Endothelial cell (in vitro differentiated cells): ENCODE measurements at regions not wholly inside any gene's neighbourhood (a gene's known extent, or its start where the extent isn't known, plus 50 kb on each side); places are given as distances from the start of the nearest gene placed in this dataset.

Source experiments
- DNase-seq: peaks from one replicate; pipeline ENCODE4 v3.0.0; 2021; ENCODE audit warnings: low spot score
- H3K27ac Mint-ChIP-seq: one replicate; pipeline ENCODE4 v1.8.0; 2021; ENCODE audit warnings: mixed read lengths, inconsistent platforms; ENCODE audit not compliant: unreplicated experiment
- H3K27me3 Mint-ChIP-seq: one replicate; pipeline ENCODE4 v1.8.0; 2021; ENCODE audit warnings: mild to moderate bottlenecking, moderate library complexity, mixed read lengths, inconsistent platforms; ENCODE audit not compliant: unreplicated experiment
- H3K36me3 Mint-ChIP-seq: one replicate; pipeline ENCODE4 v1.8.0; 2021; ENCODE audit warnings: mild to moderate bottlenecking, low read depth, mixed read lengths, inconsistent platforms; ENCODE audit not compliant: unreplicated experiment
- H3K4me1 Mint-ChIP-seq: one replicate; pipeline ENCODE4 v1.8.0; 2021; ENCODE audit warnings: mild to moderate bottlenecking, mixed read lengths, inconsistent platforms; ENCODE audit not compliant: unreplicated experiment
- H3K4me3 Mint-ChIP-seq: one replicate; pipeline ENCODE4 v1.8.0; 2021; ENCODE audit warnings: mild to moderate bottlenecking, mixed read lengths, inconsistent platforms; ENCODE audit not compliant: unreplicated experiment
- H3K9me3 Mint-ChIP-seq: one replicate; pipeline ENCODE4 v1.8.0; 2021; ENCODE audit warnings: mixed read lengths, inconsistent platforms; ENCODE audit not compliant: unreplicated experiment
- CTCF ChIP-seq: fragments of 200-600 bp; sonication (generic); IDR thresholded peaks from one replicate; pipeline ENCODE4 v1.5.0; 2021; ENCODE audit warnings: antibody characterized with exemption; ENCODE audit not compliant: unreplicated experiment

GRCh38 chr3:66145408-66145733, 75.4 kb upstream of the SLC25A26 start:
- Mint-ChIP-seq H3K27ac (no peak overlapping the region), H3K4me1 (no peaks in the 10 kb centered on the region), H3K4me3 (no peak overlapping the region), H3K9me3 (no peaks in the 10 kb centered on the region), H3K27me3 (no peaks in the 10 kb centered on the region), H3K36me3 (no peaks in the 10 kb centered on the region)
- DNase-seq, result no peak
- TF ChIP-seq CTCF, result no peak

GRCh38 chr3:66144568-66145407, 76.0 kb upstream of the SLC25A26 start:
- H3K9me3 Mint-ChIP-seq, result no peaks in the 10 kb centered on the region
- no peak overlapping the region for H3K27ac Mint-ChIP-seq

GRCh38 chr3:66142079-66142478, 78.7 kb upstream of the SLC25A26 start:
- TF ChIP-seq CTCF, result no peak
- no peak overlapping the region for H3K4me3 Mint-ChIP-seq
- no peaks in the 10 kb centered on the region for H3K27me3 Mint-ChIP-seq
- no peaks in the 10 kb centered on the region for H3K4me1 Mint-ChIP-seq
- no peak overlapping the region for H3K27ac Mint-ChIP-seq
- no peaks in the 10 kb centered on the region for H3K9me3 Mint-ChIP-seq
- DNase-seq, result no peak
- H3K36me3 Mint-ChIP-seq, result no peaks in the 10 kb centered on the region

More at GRCh38 chr3:66144568-66145407, 76.0 kb upstream of the SLC25A26 start:
- H3K27me3 Mint-ChIP-seq, result no peaks in the 10 kb centered on the region
- no peak overlapping the region for H3K4me3 Mint-ChIP-seq
- H3K36me3 Mint-ChIP-seq, result no peaks in the 10 kb centered on the region
- no peaks in the 10 kb centered on the region for H3K4me1 Mint-ChIP-seq
- no peak for DNase-seq
- no peak for TF ChIP-seq CTCF

GRCh38 chr3:66140743-66141372, 79.9 kb upstream of the SLC25A26 start:
- H3K9me3 Mint-ChIP-seq, result no peaks in the 10 kb centered on the region
- H3K4me3 Mint-ChIP-seq, result no peak overlapping the region
- no peaks in the 10 kb centered on the region for H3K36me3 Mint-ChIP-seq
- no peak for DNase-seq
- H3K4me1 Mint-ChIP-seq, result no peaks in the 10 kb centered on the region
- no peak for TF ChIP-seq CTCF
- H3K27ac Mint-ChIP-seq, result no peak overlapping the region
- no peaks in the 10 kb centered on the region for H3K27me3 Mint-ChIP-seq

GRCh38 chr3:66140106-66140505, 80.7 kb upstream of the SLC25A26 start:
- Mint-ChIP-seq H3K27me3 (no peaks in the 10 kb centered on the region), H3K27ac (no peak overlapping the region), H3K9me3 (no peaks in the 10 kb centered on the region), H3K4me3 (no peak overlapping the region), H3K4me1 (no peaks in the 10 kb centered on the region), H3K36me3 (no peaks in the 10 kb centered on the region)
- DNase-seq, result no peak
- no peak for TF ChIP-seq CTCF
